NCI-H524 treated with DMSO at 0.1 percent for 48 hours (cell line): ENCODE measurements at regions not wholly inside any gene's neighbourhood (a gene's known extent, or its start where the extent isn't known, plus 50 kb on each side); places are given as distances from the start of the nearest gene placed in this dataset.

Experiments
- DNase-seq: peaks from one replicate; lab custom pipeline; 2025; lab: John Stamatoyannopoulos, UW

DNA sequence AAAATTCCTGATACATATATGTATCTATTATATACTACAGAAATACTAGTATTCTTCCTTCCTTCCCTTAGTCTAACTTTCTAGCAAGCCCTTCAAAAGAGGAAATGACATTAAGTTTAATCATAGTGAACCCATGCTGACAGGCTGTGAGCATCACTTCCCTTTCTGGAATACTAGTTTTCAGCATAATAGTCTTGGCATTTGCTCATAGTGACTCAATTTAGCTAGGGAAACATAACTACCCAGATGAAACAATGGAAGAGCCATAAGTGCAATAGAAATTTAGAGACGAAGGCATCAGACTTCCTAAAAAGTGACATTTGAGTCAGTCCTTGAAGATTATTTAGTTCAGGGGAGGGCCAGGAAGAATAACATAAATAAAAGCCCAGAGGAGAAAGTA, 184.5 kb upstream of the CRY1 start:
- DNase-seq: no peak

DNA sequence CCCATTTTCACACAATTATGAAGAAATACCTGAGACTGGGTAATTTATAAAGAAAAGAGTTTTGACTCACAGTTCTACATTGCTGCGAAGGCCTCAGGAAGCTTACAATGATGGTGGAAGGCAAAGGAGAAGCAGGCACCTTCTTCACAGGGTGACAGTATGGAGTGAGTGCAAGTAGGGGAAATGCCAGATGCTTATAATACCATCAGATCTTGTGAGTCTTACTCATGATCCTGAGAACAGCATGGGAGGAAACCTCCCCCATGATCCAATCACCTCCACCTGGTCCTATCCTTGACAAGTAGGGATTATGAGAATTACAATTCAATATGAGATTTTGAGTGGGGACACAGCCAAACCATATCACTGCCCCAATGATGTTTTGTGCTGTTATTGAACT, 189.3 kb upstream of the CRY1 start:
- DNase-seq: peak; percentile 79

DNA sequence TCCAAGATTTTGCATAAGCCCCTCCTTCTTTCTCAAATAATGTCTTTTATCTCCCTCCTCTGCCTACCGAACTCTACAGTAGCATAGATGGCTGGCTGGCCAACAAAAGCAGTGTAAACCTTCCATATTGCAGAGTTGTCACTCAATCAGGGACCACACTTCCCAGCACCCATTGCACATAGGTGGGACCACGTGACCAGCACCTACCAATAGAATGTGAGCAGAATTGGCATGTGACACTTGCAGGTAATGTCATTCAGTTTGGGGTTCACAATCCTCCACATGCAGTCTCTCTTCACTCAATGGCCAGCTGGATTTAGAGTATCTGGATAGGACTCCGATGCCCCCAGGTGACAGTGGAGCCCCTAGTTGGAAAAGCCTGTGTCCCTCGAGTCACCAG, 190.3 kb upstream of the CRY1 start:
- DNase-seq: no peak

DNA sequence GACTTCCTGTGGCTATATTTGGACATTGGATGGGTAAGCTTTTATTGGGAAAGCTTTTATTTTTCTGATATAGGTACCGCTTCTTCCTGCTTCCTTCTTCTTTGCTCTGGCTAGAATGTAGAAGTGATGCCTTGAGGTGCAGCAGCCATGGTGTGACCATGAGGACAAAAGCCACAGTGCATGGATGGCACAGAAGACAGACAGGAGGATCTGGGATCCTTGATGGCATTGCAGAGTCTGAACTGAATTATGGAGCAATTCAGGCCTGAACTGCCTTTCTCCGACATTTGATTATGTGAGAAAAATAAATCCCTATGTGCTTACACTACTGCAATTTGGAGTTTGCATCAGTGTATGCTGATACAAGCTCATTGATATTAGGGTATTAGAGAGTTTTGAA, 191.3 kb upstream of the CRY1 start:
- no peak for DNase-seq

DNA sequence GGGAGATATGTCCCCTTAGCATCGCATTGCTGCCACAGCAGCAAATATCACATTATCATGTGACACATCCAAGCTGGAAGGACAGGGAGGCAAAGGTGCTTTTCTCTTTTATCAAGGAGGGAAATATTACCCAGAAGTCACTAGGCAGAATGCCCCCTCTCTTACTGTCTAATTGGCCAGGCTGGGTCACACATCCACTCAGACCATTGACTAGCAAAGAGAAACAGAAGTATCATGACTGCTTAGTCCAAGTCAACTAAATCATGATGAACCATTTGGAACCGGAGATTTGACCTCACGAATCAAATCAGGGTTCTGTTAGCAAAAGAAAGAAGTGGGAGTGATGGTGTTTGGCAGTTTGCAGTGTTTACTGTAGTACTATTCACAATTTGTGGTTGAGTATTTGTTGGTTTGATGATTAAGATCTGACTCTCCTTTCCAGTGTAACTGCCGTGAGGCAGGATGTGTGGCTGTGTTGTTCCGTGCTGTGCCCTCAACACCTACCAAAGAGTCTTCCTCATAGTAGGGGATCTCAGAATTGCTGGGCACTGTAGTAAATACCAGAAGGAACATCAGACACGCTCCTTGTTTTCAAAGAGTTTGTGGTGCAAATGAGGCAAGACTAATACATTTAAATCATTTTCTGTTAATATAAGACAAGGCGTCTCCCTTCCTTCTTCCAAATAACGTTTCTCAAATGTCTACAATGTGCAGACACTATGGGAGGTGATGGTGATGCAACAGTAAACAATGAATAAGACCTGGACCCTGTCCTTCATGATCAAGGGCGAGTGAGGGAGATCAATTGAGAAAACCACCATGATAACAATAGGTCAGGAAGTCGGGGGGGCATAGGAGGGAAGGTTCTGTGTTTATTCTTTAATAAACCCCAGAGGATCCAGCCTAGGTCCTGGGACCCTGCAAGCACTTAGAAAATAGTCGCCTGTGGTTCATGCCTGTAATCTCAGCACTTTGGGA, 194.4 kb upstream of the CRY1 start:
- DNase-seq: no peak

DNA sequence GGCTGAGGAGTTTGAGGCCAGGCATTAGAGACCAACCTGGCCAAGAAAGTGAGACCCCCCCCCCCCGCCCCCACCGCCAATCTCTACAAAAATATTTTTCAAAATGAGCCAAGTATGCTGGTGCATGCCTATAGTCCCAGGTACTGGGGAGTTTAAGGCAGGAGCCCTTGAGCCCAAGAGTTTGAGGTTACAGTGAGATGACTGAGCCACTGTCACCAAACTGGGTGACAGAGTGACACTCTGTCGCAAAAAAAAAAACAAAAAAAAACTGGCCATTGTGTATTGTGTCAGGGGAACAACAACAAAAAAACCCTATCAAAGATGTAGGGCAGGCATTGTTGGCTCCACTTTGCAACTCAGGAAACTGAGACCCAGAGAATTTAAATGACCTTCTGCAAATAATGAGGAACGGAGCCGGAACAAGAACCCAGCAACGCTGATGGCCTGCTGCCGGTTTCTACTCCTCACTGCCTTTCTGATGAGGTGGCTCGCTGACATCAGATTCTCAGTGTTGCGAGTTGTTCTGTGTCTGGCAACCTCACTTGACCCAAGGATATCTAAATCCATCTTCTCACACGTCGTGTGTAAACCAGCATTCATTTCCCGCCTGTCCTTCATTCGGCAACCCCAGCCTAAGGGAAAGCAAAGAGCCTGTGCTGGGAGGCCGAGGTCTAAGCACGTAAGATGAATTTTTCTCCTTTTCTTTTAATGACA, 195.2 kb upstream of the CRY1 start:
- no peak for DNase-seq

DNA sequence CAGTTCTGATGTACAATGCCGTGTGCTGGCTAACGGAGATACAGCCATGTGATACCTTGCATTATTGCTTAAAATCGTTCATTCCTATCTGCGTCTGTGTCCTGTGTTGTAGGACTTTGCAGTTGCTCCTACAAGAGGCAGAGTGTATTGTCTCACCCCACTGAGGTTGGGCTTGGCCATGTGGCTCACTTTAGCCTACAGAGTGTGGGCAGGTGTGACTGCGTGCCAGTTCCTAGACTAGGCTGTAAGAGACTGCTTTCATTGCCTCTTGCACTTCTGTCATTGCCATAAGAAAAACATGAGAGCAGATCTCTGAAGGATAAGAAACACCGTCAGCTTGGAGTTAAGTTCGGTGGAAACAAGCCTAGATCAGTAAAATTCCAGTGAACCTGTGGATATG, 197.7 kb upstream of the CRY1 start:
- DNase-seq: no peak

DNA sequence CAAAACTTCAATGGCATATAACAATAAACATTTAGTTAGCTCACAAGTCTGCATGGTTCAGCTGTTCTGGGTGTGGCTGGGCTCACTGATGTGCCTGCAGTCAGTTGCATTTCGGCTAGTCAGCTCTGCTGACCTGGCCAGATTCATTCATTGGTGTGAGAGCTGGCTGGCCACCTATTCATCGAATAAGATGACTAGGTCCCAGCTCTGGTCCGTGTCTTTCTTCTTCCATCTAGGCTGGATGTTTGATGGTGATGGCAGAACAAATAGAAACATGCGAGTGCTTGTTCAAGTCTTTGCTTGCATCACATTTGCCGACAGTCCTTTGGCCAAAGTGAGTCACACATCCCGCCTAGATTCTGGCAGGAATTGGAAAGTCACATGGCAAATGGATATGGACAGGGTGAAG, 203.3 kb upstream of the CRY1 start:
- no peak for DNase-seq

DNA sequence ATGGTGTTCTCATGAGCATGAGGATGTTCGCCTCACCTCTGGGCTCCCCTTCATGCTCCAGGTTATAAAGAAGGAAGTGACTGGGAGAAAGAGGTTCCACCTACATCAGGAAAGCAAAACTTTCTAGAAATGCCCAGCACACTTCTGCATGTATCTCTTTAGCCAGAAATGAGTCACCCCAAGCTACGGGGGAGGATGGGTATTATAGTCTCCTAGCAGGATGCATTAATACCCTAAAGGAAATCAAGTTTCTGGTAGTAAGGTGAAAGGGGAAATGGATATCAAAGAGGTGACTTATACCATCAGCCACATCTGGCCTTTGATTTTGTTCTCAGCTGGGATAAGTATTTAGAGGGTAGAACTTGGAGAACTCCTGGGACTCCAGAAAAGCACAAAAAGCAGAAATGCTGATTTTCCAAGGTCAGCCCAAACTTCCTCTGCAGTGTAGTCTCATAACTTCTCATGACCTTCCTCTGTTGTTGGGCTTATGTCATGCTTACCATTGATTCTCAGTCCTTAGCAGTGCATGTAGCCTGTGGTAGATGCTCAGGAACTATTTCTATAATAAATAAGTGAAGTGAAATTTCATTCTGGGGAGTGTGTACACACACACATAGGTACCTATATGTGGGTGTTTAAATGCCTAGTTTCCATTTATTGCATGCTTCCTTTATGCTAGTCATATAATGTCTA, 209.4 kb upstream of the CRY1 start:
- DNase-seq: no peak

DNA sequence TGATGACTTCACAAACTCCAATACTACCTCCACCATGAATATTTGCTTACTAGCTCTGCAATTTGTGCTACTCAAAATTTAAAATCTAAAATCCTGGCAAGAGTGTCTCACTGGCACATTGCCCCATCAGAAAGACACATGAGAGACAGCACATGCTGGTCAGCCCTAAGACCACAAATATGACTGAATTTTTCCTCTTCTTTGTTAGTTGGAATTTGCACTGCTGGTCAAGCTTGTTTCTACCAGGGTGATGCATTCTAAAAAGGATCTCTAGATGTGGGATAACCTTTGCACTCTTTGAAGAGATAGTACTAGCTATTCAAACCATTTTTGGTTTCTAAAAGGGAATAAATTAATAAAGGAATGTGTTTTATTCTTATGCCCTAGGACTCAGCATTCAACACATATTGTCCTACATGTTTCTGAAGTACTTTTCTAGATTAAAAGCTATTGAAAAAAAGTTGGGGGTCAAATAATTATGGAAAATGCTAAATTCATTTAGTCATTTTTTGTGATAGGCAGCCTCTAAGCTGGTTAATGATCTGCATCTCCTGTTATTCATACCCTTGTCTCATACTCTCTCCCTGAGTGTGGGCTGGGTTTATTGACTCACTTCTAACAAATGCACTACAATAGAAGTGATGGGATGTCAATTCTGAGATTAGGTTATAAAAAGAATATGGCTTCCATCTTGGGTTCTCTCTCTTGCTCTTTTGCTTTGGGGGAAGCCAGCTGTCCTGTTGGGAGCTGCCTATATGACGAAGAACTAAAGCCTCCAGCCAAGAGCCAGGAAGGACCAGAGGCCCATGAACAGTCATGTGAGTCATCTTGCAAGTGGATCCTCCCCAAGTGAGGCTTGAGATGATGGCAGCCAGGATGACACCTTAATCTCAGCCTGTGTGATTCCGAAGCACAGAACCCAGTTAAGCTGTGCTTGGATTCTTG, 211.5 kb upstream of the CRY1 start:
- DNase-seq: no peak

DNA sequence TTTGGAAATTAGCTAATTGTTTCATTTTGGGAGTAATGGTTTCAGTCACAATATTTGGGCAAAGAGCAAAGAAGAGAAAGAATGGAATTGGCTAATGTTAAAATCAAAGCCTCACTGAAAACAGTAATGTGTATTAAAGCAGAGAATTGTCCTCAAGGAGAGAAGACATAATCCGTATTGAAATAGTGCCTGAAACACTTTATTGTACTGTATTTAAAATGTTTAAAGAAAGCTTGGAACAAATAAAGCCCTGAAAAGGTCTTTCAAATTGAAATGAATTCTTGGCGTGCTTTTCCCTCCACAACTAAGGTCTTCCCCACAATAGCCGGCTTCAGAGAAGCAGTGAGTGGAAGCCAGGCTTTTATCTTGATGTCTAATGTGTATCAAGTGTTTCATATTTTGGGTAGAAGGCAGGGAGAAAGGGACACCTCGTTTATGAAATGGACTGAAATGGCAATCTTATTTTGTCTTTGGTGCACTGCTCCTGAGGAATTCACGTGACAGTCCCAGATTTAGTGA, 212.9 kb upstream of the CRY1 start:
- no peak for DNase-seq

DNA sequence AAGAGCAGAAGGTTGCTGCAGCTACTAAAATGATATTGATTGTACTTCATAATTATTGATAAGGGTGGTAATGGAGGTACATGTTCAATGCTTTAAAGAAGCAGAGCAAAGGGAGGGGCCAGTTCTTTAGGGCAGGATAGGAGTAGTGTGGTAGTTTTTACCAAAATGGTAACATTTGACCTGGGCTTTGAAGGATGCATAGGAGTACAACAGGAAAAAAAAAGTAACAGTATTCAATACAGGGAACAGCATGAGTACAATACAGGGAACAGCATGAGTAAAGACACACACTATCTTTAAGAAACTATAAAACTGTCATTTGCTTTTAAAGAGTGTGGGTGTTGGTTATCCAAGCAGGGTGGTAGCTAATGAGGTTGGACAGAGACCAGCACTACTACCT, 215.0 kb upstream of the CRY1 start:
- no peak for DNase-seq

DNA sequence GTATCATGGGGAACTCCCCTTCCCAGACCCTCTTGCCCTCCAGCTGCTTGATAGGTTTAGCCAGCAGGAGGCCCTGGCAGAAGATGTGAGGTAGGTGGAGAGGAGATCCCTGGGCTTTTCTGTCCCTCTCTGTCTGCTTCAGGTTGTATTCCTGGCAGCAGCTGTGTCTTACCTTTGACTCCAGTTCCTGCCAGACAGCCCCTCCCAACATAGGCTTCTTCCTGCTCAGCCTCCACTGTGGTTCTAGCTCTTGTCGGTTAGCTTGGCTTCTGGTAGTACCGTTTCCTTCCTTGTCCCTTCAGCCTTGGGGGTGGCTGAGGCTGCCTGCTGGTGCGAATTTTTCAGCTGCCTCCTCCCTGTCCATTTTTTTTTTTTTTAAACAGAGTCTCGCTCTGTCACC, 215.7 kb upstream of the CRY1 start:
- no peak for DNase-seq

DNA sequence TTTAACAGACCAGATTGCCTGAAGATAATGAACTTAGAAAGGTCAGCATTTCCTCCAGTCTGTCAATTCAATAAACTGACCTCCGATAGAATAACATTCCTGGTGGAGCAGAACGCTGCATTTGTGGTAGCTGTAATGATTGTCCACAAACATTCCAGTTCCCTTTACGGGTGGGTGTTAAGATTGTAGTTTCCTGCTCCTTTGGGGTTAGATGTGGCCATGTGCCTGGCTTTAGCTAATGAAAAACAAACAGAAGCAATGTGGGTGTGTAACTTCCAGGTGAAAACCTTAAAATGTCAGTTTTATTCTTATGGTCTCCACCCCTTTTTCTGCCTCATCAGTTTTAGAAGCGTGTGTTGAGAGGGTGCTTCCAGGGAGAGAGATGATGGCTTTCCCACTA, 217.3 kb upstream of the CRY1 start:
- no peak for DNase-seq

DNA sequence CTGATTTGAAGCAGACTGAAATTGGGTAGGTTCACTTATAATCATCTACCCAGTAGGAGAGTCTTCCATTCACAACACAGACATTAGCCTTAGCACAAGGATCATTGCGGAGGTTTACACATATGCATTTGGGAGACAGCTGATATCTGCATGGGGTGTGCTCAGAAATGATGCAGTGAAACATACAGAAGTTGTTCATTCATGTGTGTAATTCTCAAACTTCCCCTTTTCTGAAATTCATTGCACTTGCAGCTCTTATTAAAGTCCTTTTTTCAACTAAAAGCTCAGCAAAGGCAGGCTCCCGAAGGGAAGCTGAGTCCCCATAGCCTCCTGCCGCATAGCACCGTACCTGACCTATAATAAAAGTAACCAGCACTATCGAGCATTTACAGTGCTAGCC, 218.3 kb upstream of the CRY1 start:
- DNase-seq: no peak

DNA sequence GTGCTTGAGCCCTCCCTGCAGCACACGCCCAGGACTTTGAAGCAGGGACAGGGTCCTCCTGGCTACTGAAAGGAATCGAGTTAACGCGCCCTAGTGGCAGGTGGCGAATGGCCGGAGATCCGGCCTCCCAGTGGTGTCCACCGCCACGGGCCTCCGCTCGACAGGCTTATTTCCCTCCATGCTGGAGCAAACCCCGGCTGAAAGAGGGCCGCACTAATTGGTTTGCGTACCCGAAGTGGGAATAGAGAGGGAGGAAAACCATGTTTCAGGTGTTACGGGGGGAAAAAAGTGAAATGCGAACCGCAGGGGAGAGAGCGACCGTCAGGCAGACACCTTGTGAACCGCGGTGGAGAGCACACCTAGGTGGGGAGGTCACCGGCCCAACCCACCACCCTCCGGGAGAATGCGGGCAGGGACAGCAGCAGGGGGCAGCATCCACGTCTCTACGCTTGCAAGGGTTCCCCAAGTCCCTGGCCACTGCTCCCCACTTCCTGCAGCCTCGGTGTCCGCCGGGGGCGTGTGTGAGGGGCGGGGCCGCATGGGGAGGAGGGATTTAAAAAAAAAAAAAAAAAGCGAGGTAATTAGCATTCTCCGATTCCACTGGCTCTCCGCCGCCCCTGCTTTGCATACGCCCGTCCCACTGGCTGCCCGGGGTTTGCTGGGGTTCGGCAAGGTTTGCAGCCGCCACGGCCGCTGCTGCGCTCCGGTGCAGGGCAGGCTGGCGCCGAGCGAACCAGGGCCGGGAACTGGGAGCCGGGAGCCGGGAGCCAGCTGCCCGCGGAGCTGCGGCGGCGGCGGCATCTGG, 224.6 kb upstream of the CRY1 start:
- DNase-seq: peak; percentile 20

DNA sequence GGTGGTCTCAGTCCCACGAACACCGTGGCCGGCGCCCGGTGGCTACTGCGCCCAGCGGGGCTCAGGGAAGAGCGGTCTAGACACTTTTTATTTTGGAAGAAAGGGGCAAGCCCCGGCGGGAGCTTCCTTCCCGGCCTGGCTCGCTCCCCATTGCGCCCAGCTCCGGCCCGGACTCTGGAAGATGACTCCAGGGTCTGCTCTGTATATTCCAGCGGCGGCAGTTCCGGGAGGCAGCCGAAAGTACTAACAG, 225.1 kb upstream of the CRY1 start:
- DNase-seq: no peak

DNA sequence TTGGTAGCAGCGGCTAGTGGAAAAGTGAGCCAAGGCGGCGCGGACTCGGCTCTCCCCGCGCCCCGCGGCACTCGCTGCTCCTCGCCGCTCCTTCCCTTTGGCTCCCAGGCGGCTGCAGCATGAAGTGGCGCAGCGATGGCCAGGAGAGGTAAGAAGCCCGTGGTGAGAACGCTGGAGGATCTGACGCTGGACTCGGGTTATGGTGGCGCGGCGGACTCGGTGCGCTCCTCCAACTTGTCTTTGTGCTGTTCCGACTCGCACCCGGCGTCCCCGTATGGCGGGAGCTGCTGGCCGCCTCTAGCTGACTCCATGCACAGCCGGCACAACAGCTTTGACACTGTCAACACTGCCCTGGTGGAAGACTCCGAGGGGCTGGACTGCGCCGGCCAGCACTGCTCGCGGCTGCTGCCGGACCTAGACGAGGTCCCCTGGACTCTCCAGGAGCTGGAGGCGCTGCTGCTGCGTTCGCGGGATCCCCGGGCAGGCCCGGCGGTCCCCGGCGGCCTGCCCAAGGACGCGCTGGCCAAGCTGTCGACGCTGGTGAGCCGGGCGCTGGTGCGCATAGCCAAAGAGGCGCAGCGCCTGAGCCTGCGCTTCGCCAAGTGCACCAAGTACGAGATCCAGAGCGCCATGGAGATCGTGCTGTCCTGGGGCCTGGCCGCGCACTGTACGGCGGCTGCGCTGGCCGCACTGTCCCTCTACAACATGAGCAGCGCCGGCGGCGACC, 225.6 kb upstream of the CRY1 start:
- no peak for DNase-seq

DNA sequence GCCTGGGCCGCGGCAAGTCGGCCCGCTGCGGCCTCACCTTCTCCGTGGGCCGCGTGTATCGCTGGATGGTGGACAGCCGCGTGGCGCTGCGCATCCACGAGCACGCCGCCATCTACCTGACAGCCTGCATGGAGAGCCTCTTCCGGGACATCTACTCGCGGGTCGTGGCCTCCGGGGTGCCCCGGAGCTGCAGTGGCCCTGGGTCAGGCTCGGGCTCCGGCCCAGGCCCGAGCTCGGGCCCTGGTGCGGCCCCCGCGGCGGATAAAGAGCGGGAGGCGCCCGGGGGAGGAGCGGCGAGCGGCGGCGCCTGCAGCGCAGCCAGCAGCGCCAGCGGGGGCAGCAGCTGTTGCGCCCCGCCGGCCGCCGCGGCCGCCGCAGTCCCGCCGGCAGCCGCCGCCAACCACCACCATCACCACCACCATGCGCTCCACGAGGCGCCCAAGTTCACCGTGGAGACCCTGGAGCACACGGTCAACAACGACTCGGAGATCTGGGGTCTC, 226.2 kb upstream of the CRY1 start:
- DNase-seq: no peak
